Activated naive CD8-positive, alpha-beta T cell treated with anti-CD3 and anti-CD28 coated beads for 36 hours (primary cell): ENCODE measurements at regions not wholly inside any gene's neighbourhood (a gene's known extent, or its start where the extent isn't known, plus 50 kb on each side); places are given as distances from the start of the nearest gene placed in this dataset.
"Not testable (repeated sequence)": the region's sequence is repeated elsewhere in the genome, so short reads cannot be mapped to it uniquely, and the experiment has no call there.

Experiments
- DNase-seq: peaks from one replicate; pipeline ENCODE4 v3.0.0; 2021
- H3K27ac Mint-ChIP-seq: one replicate; pipeline ENCODE4 v1.8.0; 2022; ENCODE audit warnings: mild to moderate bottlenecking, moderate library complexity, mixed read lengths
- H3K27me3 Mint-ChIP-seq: one replicate; pipeline ENCODE4 v1.8.0; 2022; ENCODE audit warnings: mild to moderate bottlenecking, mixed read lengths
- H3K36me3 Mint-ChIP-seq: one replicate; pipeline ENCODE4 v1.8.0; 2021; ENCODE audit warnings: mild to moderate bottlenecking, mixed read lengths
- H3K4me1 Mint-ChIP-seq: one replicate; pipeline ENCODE4 v1.8.0; 2021; ENCODE audit warnings: mixed read lengths
- H3K4me3 Mint-ChIP-seq: one replicate; pipeline ENCODE4 v1.8.0; 2022; ENCODE audit warnings: mild to moderate bottlenecking, moderate library complexity, mixed read lengths
- H3K9me3 Mint-ChIP-seq: one replicate; pipeline ENCODE4 v1.8.0; 2022; ENCODE audit warnings: mixed read lengths

- no peaks in the 10 kb centered on the region for H3K9me3 Mint-ChIP-seq
- DNase-seq: no peak
- H3K4me1 Mint-ChIP-seq: no peaks in the 10 kb centered on the region
- H3K27ac Mint-ChIP-seq: no peak overlapping the region
- peaks cover 17% of the 10 kb centered on the region for H3K27me3 Mint-ChIP-seq
- H3K36me3 Mint-ChIP-seq: no peaks in the 10 kb centered on the region
- H3K4me3 Mint-ChIP-seq: no peak overlapping the region
These were observed 143.1 kb upstream of the CAV2 start for GRCh38 chr7:116356333-116356965.

- no peak overlapping the region for H3K4me3 Mint-ChIP-seq
- H3K27ac Mint-ChIP-seq: no peak overlapping the region
- DNase-seq: no peak
- H3K4me1 Mint-ChIP-seq: no peaks in the 10 kb centered on the region
- H3K27me3 Mint-ChIP-seq: peaks cover 17% of the 10 kb centered on the region
- no peaks in the 10 kb centered on the region for H3K36me3 Mint-ChIP-seq
- no peaks in the 10 kb centered on the region for H3K9me3 Mint-ChIP-seq
These were observed 142.6 kb upstream of the CAV2 start for GRCh38 chr7:116356979-116357378.

GRCh38 chr7:116357781-116358670 lies 141.5 kb upstream of the CAV2 start:
- DNase-seq: no peak
- no peaks in the 10 kb centered on the region for H3K36me3 Mint-ChIP-seq
- H3K9me3 Mint-ChIP-seq: no peaks in the 10 kb centered on the region
- peaks cover 17% of the 10 kb centered on the region for H3K27me3 Mint-ChIP-seq
- H3K4me3 Mint-ChIP-seq: no peak overlapping the region
- no peaks in the 10 kb centered on the region for H3K4me1 Mint-ChIP-seq
- H3K27ac Mint-ChIP-seq: no peak overlapping the region

GRCh38 chr7:116361767-116362166 lies 137.8 kb upstream of the CAV2 start:
- no peak overlapping the region for H3K27ac Mint-ChIP-seq
- H3K4me1 Mint-ChIP-seq: no peaks in the 10 kb centered on the region
- H3K36me3 Mint-ChIP-seq: no peaks in the 10 kb centered on the region
- no peak for DNase-seq
- H3K4me3 Mint-ChIP-seq: no peak overlapping the region
- no peaks in the 10 kb centered on the region for H3K9me3 Mint-ChIP-seq
- H3K27me3 Mint-ChIP-seq: no peaks in the 10 kb centered on the region

GRCh38 chr7:116363637-116364432 lies 135.7 kb upstream of the CAV2 start:
- no peaks in the 10 kb centered on the region for H3K36me3 Mint-ChIP-seq
- H3K4me3 Mint-ChIP-seq: no peak overlapping the region
- no peaks in the 10 kb centered on the region for H3K4me1 Mint-ChIP-seq
- no peak overlapping the region for H3K27ac Mint-ChIP-seq
- H3K27me3 Mint-ChIP-seq: no peaks in the 10 kb centered on the region
- no peak for DNase-seq
- H3K9me3 Mint-ChIP-seq: no peaks in the 10 kb centered on the region

GRCh38 chr7:116364469-116364868 lies 135.1 kb upstream of the CAV2 start:
- DNase-seq: no peak
- Mint-ChIP-seq H3K27me3 (no peaks in the 10 kb centered on the region), H3K9me3 (no peaks in the 10 kb centered on the region), H3K27ac (no peak overlapping the region), H3K4me3 (no peak overlapping the region), H3K4me1 (no peaks in the 10 kb centered on the region), H3K36me3 (no peaks in the 10 kb centered on the region)

- Mint-ChIP-seq H3K36me3 (no peaks in the 10 kb centered on the region), H3K4me1 (no peaks in the 10 kb centered on the region), H3K27me3 (no peaks in the 10 kb centered on the region), H3K27ac (no peak overlapping the region), H3K4me3 (no peak overlapping the region), H3K9me3 (no peaks in the 10 kb centered on the region)
- DNase-seq: no peak
These were observed 133.7 kb upstream of the CAV2 start for GRCh38 chr7:116365797-116366196.

GRCh38 chr7:116367171-116367813 lies 132.2 kb upstream of the CAV2 start:
- Mint-ChIP-seq H3K4me3 (no peak overlapping the region), H3K4me1 (no peaks in the 10 kb centered on the region), H3K27ac (peak overlapping the region; percentile 11), H3K27me3 (peaks cover under 1% of the 10 kb centered on the region), H3K36me3 (no peaks in the 10 kb centered on the region), H3K9me3 (no peaks in the 10 kb centered on the region)
- no peak for DNase-seq

- Mint-ChIP-seq H3K4me1 (no peaks in the 10 kb centered on the region), H3K4me3 (no peak overlapping the region), H3K27ac (no peak overlapping the region), H3K36me3 (no peaks in the 10 kb centered on the region), H3K9me3 (peaks cover 4% of the 10 kb centered on the region), H3K27me3 (peaks cover 5% of the 10 kb centered on the region)
- DNase-seq: no peak
These were observed 130.6 kb upstream of the CAV2 start for GRCh38 chr7:116368965-116369364.

GRCh38 chr7:116371536-116371935 lies 128.0 kb upstream of the CAV2 start:
- not testable (repeated sequence) for H3K36me3 Mint-ChIP-seq

GRCh38 chr7:116373229-116373628 lies 126.3 kb upstream of the CAV2 start:
- not testable (repeated sequence) for DNase-seq, H3K4me3 Mint-ChIP-seq, H3K27me3 Mint-ChIP-seq, H3K36me3 Mint-ChIP-seq, H3K4me1 Mint-ChIP-seq, H3K27ac Mint-ChIP-seq, H3K9me3 Mint-ChIP-seq

More at GRCh38 chr7:116371536-116371935, 128.0 kb upstream of the CAV2 start:
- not testable (repeated sequence) for H3K27me3 Mint-ChIP-seq, H3K9me3 Mint-ChIP-seq, H3K4me1 Mint-ChIP-seq, H3K27ac Mint-ChIP-seq, DNase-seq, H3K4me3 Mint-ChIP-seq

GRCh38 chr7:116377721-116378120 lies 121.8 kb upstream of the CAV2 start:
- no peak for DNase-seq
- Mint-ChIP-seq H3K4me3 (no peak overlapping the region), H3K4me1 (no peaks in the 10 kb centered on the region), H3K27me3 (no peaks in the 10 kb centered on the region), H3K36me3 (no peaks in the 10 kb centered on the region), H3K27ac (no peak overlapping the region), H3K9me3 (peaks cover 4% of the 10 kb centered on the region)

GRCh38 chr7:116380025-116380424 lies 119.5 kb upstream of the CAV2 start:
- no peaks in the 10 kb centered on the region for H3K4me1 Mint-ChIP-seq
- H3K27ac Mint-ChIP-seq: no peak overlapping the region
- H3K4me3 Mint-ChIP-seq: no peak overlapping the region
- DNase-seq: no peak
- no peaks in the 10 kb centered on the region for H3K36me3 Mint-ChIP-seq
- H3K9me3 Mint-ChIP-seq: no peaks in the 10 kb centered on the region
- H3K27me3 Mint-ChIP-seq: no peaks in the 10 kb centered on the region

- no peak for DNase-seq
- Mint-ChIP-seq H3K9me3 (no peaks in the 10 kb centered on the region), H3K4me1 (no peaks in the 10 kb centered on the region)
These were observed 117.2 kb upstream of the CAV2 start for GRCh38 chr7:116382375-116382774.

More at GRCh38 chr7:116382375-116382774, 117.2 kb upstream of the CAV2 start:
- Mint-ChIP-seq H3K4me3 (no peak overlapping the region), H3K27ac (no peak overlapping the region), H3K27me3 (peaks cover 4% of the 10 kb centered on the region), H3K36me3 (no peaks in the 10 kb centered on the region)
